HL-60 (cell line): ENCODE measurements at regions not wholly inside any gene's neighbourhood (a gene's known extent, or its start where the extent isn't known, plus 50 kb on each side); places are given as distances from the start of the nearest gene placed in this dataset.

ENCODE experiments used
- GABPA ChIP-seq: IDR thresholded peaks from 2 replicates; pipeline ENCODE4 v1.6.1; 2012; ENCODE audit warnings: low read depth
- POLR2AphosphoS5 ChIP-seq: IDR thresholded peaks from 2 replicates; pipeline ENCODE4 v1.6.1; 2012; ENCODE audit warnings: low read depth
- SPI1 ChIP-seq: IDR thresholded peaks from 2 replicates; pipeline ENCODE4 v1.6.1; 2012; ENCODE audit warnings: low read depth, mild to moderate bottlenecking, borderline replicate concordance
- TF ChIP-seq, protein P1 (sequence below): IDR thresholded peaks from one replicate; pipeline ENCODE4 v1.5.1; 2011; ENCODE audit warnings: low read length, control low read depth, inconsistent platforms; ENCODE audit not compliant: insufficient read depth

- no peak for TF ChIP-seq POLR2AphosphoS5
- no peak for TF ChIP-seq SPI1
- TF ChIP-seq, protein P1, sequence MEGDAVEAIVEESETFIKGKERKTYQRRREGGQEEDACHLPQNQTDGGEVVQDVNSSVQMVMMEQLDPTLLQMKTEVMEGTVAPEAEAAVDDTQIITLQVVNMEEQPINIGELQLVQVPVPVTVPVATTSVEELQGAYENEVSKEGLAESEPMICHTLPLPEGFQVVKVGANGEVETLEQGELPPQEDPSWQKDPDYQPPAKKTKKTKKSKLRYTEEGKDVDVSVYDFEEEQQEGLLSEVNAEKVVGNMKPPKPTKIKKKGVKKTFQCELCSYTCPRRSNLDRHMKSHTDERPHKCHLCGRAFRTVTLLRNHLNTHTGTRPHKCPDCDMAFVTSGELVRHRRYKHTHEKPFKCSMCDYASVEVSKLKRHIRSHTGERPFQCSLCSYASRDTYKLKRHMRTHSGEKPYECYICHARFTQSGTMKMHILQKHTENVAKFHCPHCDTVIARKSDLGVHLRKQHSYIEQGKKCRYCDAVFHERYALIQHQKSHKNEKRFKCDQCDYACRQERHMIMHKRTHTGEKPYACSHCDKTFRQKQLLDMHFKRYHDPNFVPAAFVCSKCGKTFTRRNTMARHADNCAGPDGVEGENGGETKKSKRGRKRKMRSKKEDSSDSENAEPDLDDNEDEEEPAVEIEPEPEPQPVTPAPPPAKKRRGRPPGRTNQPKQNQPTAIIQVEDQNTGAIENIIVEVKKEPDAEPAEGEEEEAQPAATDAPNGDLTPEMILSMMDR: no peak
- no peak for TF ChIP-seq GABPA
Observed at GRCh38 chr4:54863571-54864255, 206.0 kb downstream of the KIT start.
